OCI-LY1 (cell line): ENCODE measurements at regions not wholly inside any gene's neighbourhood (a gene's known extent, or its start where the extent isn't known, plus 50 kb on each side); places are given as distances from the start of the nearest gene placed in this dataset.

ENCODE experiments used
- CTCF ChIP-seq: fragments of 200-600 bp; sonication (generic), shearing (Covaris generic); IDR thresholded peaks from 2 replicates; pipeline ENCODE4 v1.5.1; 2017; ENCODE audit warnings: mild to moderate bottlenecking, antibody characterized with exemption, low read length, moderate library complexity, mixed read lengths
- EZH2 ChIP-seq: fragments of 200-600 bp; sonication (generic), shearing (Covaris generic); IDR thresholded peaks from 2 replicates; pipeline ENCODE4 v1.8.0; 2017; ENCODE audit warnings: borderline replicate concordance, mixed run types, mild to moderate bottlenecking, antibody characterized with exemption, low read length, moderate library complexity, mixed read lengths

GRCh38 chr2:120995152-120995551 is 259.5 kb downstream of the GLI2 start:
- TF ChIP-seq CTCF (no peak), EZH2 (no peak)
